ENCODE measurements at regions not wholly inside any gene's neighbourhood (a gene's known extent, or its start where the extent isn't known, plus 50 kb on each side); places are given as distances from the start of the nearest gene placed in this dataset.

GRCh38 chr11:19567996-19568395, 144.6 kb upstream of the NAV2 start:
- no peak for TF ChIP-seq CTCF (IDR thresholded peaks at IDR 0.05)
- no peak for TF ChIP-seq POLR2A (IDR thresholded peaks at IDR 0.05)
- TF ChIP-seq POLR2AphosphoS5 (IDR thresholded peaks at IDR 0.05): no peak
